Astrocyte of the cerebellum (primary cell): ENCODE measurements at regions not wholly inside any gene's neighbourhood (a gene's known extent, or its start where the extent isn't known, plus 50 kb on each side); places are given as distances from the start of the nearest gene placed in this dataset.
A peak's percentile ranks its signal among the peaks of the same experiment; 100 is the strongest.

Source experiments
- DNase-seq: peaks from one replicate; pipeline ENCODE4 v3.0.0-alpha.2; 2011; ENCODE audit warnings: low read depth
- H3K4me3 ChIP-seq: 2 replicates; pipeline ENCODE4 v1.5.1; 2011; ENCODE audit warnings: mild to moderate bottlenecking, low read depth, low read length, moderate library complexity
- in situ Hi-C: cut with HindIII; loops from 2 replicates; pipeline ENCODE4 v1.10.0; 2017; ENCODE audit warnings: low sequenced_read_pairs
- TF ChIP-seq, protein P1 (sequence below): IDR thresholded peaks from 2 replicates; pipeline ENCODE4 v1.5.1; 2012; ENCODE audit warnings: low read length, low read depth, moderate library complexity, mild to moderate bottlenecking; ENCODE audit errors: missing control alignments

DNA sequence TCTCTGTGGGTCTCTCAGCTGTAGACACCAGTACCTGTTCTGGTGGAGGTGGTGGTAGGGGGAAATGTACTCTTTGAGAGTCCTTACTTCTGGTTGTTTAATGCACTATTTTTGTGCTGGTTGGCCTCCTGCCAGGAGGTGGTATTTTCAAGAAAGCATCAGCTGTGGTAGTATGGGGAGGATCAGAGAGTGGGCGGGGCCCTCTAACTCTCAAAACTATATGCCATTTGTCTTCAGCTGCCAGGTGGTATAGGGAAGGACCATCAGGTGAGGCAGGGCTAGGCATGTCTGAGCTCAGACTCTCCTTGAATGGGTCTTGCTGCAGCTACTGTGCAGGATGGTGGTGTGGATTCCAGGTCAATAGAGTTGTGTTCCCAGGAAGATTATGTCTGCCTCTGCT lies 1100.8 kb downstream of the CNTNAP5 start:
- TF ChIP-seq, protein P1, sequence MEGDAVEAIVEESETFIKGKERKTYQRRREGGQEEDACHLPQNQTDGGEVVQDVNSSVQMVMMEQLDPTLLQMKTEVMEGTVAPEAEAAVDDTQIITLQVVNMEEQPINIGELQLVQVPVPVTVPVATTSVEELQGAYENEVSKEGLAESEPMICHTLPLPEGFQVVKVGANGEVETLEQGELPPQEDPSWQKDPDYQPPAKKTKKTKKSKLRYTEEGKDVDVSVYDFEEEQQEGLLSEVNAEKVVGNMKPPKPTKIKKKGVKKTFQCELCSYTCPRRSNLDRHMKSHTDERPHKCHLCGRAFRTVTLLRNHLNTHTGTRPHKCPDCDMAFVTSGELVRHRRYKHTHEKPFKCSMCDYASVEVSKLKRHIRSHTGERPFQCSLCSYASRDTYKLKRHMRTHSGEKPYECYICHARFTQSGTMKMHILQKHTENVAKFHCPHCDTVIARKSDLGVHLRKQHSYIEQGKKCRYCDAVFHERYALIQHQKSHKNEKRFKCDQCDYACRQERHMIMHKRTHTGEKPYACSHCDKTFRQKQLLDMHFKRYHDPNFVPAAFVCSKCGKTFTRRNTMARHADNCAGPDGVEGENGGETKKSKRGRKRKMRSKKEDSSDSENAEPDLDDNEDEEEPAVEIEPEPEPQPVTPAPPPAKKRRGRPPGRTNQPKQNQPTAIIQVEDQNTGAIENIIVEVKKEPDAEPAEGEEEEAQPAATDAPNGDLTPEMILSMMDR: no peak
- DNase-seq: no peak
- in situ Hi-C loops: no loop called here
- no peak overlapping the region for H3K4me3 ChIP-seq

DNA sequence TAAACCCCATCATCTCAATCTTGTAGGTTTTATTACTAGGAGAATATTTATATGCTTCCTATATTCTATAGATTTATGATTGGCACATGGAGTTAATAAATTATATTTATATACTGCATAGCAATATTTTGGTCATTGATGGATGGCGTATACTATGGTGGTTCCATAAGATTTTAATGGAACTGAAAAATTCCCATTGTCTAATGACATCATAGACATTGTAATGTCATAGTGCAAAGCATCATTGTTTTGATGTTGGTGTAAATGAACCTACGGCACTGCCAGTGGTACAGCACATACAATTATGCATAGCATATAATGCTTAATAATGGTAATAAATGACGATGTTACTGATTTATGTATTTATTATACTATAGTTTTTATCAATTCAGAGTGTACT lies 1135.9 kb downstream of the CNTNAP5 start:
- in situ Hi-C loops: no loop called here
- TF ChIP-seq, protein P1: no peak
- DNase-seq: no peak
- no peak overlapping the region for H3K4me3 ChIP-seq

DNA sequence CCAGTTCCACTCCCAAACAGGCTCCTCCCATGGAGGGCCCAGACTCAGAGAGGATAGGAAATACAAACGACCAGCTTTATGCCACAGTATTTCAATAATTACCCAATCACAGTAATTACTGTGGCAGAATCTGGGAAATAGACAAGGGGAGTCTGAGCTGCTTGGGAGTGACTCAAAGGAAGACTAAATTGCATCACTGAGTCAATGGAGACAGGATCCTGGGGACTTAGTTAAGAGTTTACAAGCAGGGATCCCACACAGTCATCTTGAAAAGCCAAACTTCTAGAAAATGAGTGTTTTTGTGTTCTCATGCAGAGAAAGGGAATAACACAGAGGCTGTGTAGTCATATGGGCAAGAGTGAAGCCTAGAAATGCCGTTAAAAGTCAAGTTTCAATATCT lies 1142.1 kb downstream of the CNTNAP5 start:
- H3K4me3 ChIP-seq: no peak overlapping the region
- in situ Hi-C loops: no loop called here
- DNase-seq: no peak
- TF ChIP-seq, protein P1: no peak

DNA sequence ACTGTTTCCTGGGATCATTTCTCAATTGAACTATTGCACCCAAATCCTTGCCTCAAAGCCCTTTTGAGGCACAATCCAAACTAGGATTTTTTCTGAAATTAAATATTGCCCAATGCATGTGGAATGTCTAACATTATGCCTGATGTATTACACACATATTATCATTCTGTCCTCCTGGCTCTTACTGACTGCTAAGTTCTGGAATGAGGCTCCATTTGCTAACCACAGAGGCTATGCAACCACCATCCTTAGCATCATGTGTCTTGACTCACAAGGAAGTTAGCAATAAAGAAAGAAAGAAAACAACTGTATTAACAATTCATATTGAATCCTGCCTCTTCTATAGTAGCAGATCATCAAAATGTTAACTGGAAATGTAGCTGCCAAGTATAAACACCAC lies 1142.7 kb downstream of the CNTNAP5 start:
- DNase-seq: peak; percentile 64
- no peak overlapping the region for H3K4me3 ChIP-seq
- TF ChIP-seq, protein P1: no peak
- in situ Hi-C loops: no loop called here

DNA sequence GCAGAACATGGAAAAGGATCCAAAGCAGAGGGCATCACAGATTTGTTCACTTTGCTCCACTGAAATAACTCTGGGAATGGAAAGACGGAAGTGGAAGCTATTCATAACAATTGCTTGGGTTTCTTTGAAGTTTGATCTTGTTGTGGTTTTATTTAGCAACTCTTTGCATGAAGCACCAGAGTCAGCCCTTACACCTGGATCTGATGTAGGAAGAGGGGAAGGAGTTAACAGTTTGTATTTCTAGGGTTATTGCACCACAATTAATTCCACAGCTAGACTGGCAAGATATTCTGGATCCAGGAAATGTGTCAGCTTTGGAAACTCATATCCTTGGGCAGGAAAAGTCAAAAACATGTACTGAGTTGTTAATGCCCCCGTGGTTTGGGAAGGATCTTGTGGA lies 1143.4 kb downstream of the CNTNAP5 start:
- in situ Hi-C loops: no loop called here
- TF ChIP-seq, protein P1: no peak
- H3K4me3 ChIP-seq: no peak overlapping the region
- no peak for DNase-seq

DNA sequence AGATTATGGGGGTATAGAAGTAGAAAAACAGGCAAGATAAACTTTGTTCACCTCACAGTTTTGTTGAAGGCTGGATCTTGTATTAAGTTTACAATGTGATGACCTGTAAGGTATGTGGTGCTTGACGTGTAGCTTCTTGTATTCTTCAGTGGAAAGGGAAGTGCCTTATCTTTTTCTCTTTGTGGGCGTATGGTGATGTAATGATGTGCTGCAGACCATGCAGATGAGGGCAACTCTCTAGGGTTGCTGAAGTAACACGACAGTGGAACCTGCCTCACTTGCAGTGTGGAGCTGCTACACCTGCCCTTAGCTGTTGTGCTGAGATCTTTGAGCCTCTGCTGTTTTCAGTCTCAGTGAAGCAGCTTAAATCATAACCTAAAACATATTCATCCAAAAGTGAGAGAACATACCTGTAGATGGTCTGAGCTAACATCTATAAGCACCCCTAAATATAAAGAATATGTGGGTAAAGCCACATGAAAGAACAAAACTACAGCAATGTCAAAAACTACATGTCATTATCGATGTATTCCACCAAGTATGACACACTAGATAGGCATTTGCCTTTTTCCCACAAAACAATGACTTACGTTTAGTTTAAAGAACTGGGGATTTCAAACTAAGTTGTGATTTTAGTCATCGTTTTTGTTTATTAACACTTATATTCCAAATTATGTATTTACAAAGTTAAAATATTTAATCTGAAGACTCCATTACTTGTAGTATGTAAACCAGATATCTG lies 1144.1 kb downstream of the CNTNAP5 start:
- peak; percentile 4 for DNase-seq
- TF ChIP-seq, protein P1: no peak
- H3K4me3 ChIP-seq: no peak overlapping the region
- in situ Hi-C loops: no loop called here
